GM23338 (cell line): ENCODE measurements at regions not wholly inside any gene's neighbourhood (a gene's known extent, or its start where the extent isn't known, plus 50 kb on each side); places are given as distances from the start of the nearest gene placed in this dataset.

Experiments used
- CREB1 ChIP-seq: fragments of 250-450 bp; sonication (Bioruptor Pico); IDR thresholded peaks from 2 replicates; pipeline ENCODE4 v1.5.0; 2020; ENCODE audit warnings: low read depth, mild to moderate bottlenecking, moderate library complexity
- ETS1 ChIP-seq: IDR thresholded peaks from 2 replicates; pipeline ENCODE4 v1.6.1; 2016; ENCODE audit warnings: antibody characterized with exemption
- EZH2 ChIP-seq: fragments of 200-600 bp; sonication (generic); IDR thresholded peaks from one replicate; pipeline ENCODE4 v1.8.0; 2017; ENCODE audit warnings: antibody characterized with exemption, mild to moderate bottlenecking, low read depth; ENCODE audit not compliant: unreplicated experiment
- JUNB ChIP-seq: IDR thresholded peaks from one replicate; pipeline ENCODE4 v1.6.1; 2016; ENCODE audit warnings: antibody characterized with exemption; ENCODE audit not compliant: unreplicated experiment
- POLR2AphosphoS5 ChIP-seq: IDR thresholded peaks from 2 replicates; pipeline ENCODE4 v1.6.1; 2016; ENCODE audit warnings: antibody characterized with exemption, low read depth
- REST ChIP-seq: IDR thresholded peaks from one replicate; pipeline ENCODE4 v1.6.1; 2018; ENCODE audit warnings: antibody characterized with exemption; ENCODE audit not compliant: unreplicated experiment
- STAT1 ChIP-seq: IDR thresholded peaks from one replicate; pipeline ENCODE4 v1.6.1; 2016; ENCODE audit warnings: antibody characterized with exemption; ENCODE audit not compliant: unreplicated experiment
- ZNF114 ChIP-seq: fragments of 250-450 bp; sonication (Bioruptor Pico); IDR thresholded peaks from 2 replicates; pipeline ENCODE4 v1.5.0; 2020; ENCODE audit warnings: mild to moderate bottlenecking, moderate library complexity
- ZNF331 ChIP-seq: fragments of 250-450 bp; sonication (Bioruptor Pico); IDR thresholded peaks from 2 replicates; pipeline ENCODE4 v1.5.0; 2020; ENCODE audit warnings: low read depth, mild to moderate bottlenecking, moderate library complexity
- ZNF462 ChIP-seq: fragments of 250-450 bp; sonication (Bioruptor Pico); IDR thresholded peaks from 2 replicates; pipeline ENCODE4 v1.5.0; 2020; ENCODE audit warnings: mild to moderate bottlenecking, moderate library complexity

GRCh38 chr2:76251342-76251741 lies 540.6 kb upstream of the GCFC2 start (continued):
- TF ChIP-seq ZNF462 (CRISPR knock-in tag) (no peak), POLR2AphosphoS5 (no peak), ETS1 (no peak), EZH2 (no peak), STAT1 (no peak), CREB1 (CRISPR knock-in tag) (no peak), ZNF331 (CRISPR knock-in tag) (no peak), ZNF114 (CRISPR knock-in tag) (no peak), JUNB (no peak), REST (no peak)
